H1 (cell line): ENCODE measurements at regions not wholly inside any gene's neighbourhood (a gene's known extent, or its start where the extent isn't known, plus 50 kb on each side); places are given as distances from the start of the nearest gene placed in this dataset.

Experiments
- CTBP2 ChIP-seq: IDR thresholded peaks from 2 replicates; pipeline ENCODE4 v1.7.0; 2011; ENCODE audit warnings: borderline replicate concordance, mild to moderate bottlenecking, moderate library complexity, mixed read lengths, low read length; ENCODE audit not compliant: insufficient read depth, insufficient read length
- GTF2F1 ChIP-seq: IDR thresholded peaks from 2 replicates; pipeline ENCODE4 v1.6.1; 2012; ENCODE audit warnings: low read depth, low read length, improper control_type of control experiment, borderline replicate concordance
- TEAD4 ChIP-seq: IDR thresholded peaks from 2 replicates; pipeline ENCODE4 v1.6.1; 2012; ENCODE audit warnings: low read depth, low read length, inconsistent platforms, mixed read lengths

GRCh38 chr7:98051118-98051744 is 55.4 kb upstream of the LMTK2 start (continued):
- TF ChIP-seq GTF2F1 (no peak), CTBP2 (peak; percentile 80), TEAD4 (no peak)
